ENCODE measurements at regions not wholly inside any gene's neighbourhood (a gene's known extent, or its start where the extent isn't known, plus 50 kb on each side); places are given as distances from the start of the nearest gene placed in this dataset.
"Not testable (repeated sequence)": the region's sequence is repeated elsewhere in the genome, so short reads cannot be mapped to it uniquely, and the experiment has no call there.

DNA sequence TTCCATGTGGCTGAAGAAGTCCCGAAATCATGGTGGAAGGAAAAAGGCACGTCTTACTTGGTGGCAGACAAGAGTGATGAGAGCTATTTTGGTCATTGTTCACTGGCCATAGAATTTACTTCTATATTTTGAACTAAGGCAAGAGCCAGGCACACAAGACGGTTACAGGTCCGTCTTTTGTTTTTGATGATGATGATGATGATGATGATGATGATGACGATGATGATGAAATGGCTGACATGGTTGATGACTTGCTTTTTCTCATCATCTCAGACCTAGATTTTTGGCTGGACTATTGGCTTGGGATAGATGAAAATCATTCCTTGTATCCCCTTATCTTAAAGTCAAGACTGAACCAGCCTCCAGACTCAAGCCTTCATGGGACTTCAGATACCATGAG lies 88.7 kb upstream of the ZNF195 start:
- not testable (repeated sequence) for H2BK12ac ChIP-seq (ENCODE audit: insufficient read length, low read depth, low read length)

DNA sequence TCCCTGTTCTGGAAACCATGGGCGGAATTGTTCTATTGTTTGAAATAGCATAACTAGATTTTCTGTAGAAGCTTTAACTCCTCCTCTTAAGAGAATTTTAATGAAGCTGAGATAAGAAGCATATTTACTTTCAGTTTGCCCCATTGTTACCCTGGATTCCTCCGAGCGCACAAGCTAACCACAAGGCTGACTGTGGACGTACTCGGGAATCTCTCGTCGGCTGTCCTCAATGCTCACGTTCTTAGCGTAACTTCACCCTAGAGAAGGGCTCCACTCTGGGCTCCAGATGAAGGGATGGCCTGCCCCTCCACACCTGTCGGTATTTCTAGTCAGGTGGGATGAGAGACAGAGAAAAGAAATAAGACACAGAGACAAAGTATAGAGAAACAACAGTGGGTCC lies 76.7 kb upstream of the ZNF195 start:
- not testable (repeated sequence) for DNase-seq, H3K4me3 Mint-ChIP-seq

More for the DNA sequence above, 88.7 kb upstream of the ZNF195 start:
- H3K27ac Mint-ChIP-seq; H2AK5ac ChIP-seq (ENCODE audit: insufficient read length, low read length); H3K18ac ChIP-seq (ENCODE audit: insufficient read length, low read depth, low read length); H3T11ph ChIP-seq (ENCODE audit: low read length); H2AFZ ChIP-seq (ENCODE audit: low read length); H3K9me3 ChIP-seq (ENCODE audit: control insufficient read depth, low read depth, low read length); H2BK20ac ChIP-seq (ENCODE audit: low read depth, low read length, poor library complexity, severe bottlenecking); H3K23ac ChIP-seq (ENCODE audit: insufficient read length, low read depth, low read length); H3K23me2 ChIP-seq (ENCODE audit: insufficient read length, low read depth, low read length, poor library complexity, severe bottlenecking); H3K27ac ChIP-seq (ENCODE audit: insufficient read length, low read depth, low read length); H3K36me3 Mint-ChIP-seq (ENCODE audit: insufficient read depth in 1 of 3, low read depth in 3 of 3); H4K8ac ChIP-seq (replicated peaks; ENCODE audit: insufficient read length, low read depth, low read length); H3K4me2 ChIP-seq (ENCODE audit: insufficient read depth, insufficient read length, low read length); H2BK15ac ChIP-seq (ENCODE audit: low read depth, low read length); H3K27me3 Mint-ChIP-seq (ENCODE audit: low read depth); H3K27me3 ChIP-seq (ENCODE audit: insufficient read depth, low read length); H3K4me1 ChIP-seq (ENCODE audit: insufficient read depth, low read length); H3K4me3 Mint-ChIP-seq; H2BK5ac ChIP-seq (ENCODE audit: insufficient read length, low read length); H4K20me1 ChIP-seq (ENCODE audit: control insufficient read depth, insufficient read depth, insufficient read length); H3K4ac ChIP-seq (ENCODE audit: low read depth, low read length); H3K79me2 ChIP-seq (ENCODE audit: insufficient read depth, low read length); H2BK120ac ChIP-seq (ENCODE audit: low read depth, low read length, poor library complexity, severe bottlenecking); H3K56ac ChIP-seq (ENCODE audit: insufficient read length, low read depth, low read length); H4K5ac ChIP-seq (ENCODE audit: insufficient read length, low read depth, low read length); DNase-seq; H3K9ac ChIP-seq (ENCODE audit: extremely low read depth, insufficient read length, low read length); H3K14ac ChIP-seq (ENCODE audit: insufficient read depth, low read length); H3K9me3 Mint-ChIP-seq; H3K79me1 ChIP-seq (ENCODE audit: insufficient read depth, low read depth, low read length, poor library complexity, severe bottlenecking); H4K91ac ChIP-seq (ENCODE audit: insufficient read length, low read depth, low read length): not testable (repeated sequence)
- WGBS (ENCODE audit: extremely low coverage, insufficient read length, low lambda C conversion rate) = no CpG with 5 or more reads among the region's 5 CpGs
- peaks cover 28% of the 10 kb centered on the region in 2 experiments for H3K4me1 Mint-ChIP-seq

More for the DNA sequence above, 76.7 kb upstream of the ZNF195 start:
- H4K91ac ChIP-seq (ENCODE audit: insufficient read length, low read depth, low read length); H3K27ac Mint-ChIP-seq; H3K4me2 ChIP-seq (ENCODE audit: insufficient read depth, insufficient read length, low read length); H2BK120ac ChIP-seq (ENCODE audit: low read depth, low read length, poor library complexity, severe bottlenecking); H3K14ac ChIP-seq (ENCODE audit: insufficient read depth, low read length); H2BK5ac ChIP-seq (ENCODE audit: insufficient read length, low read length); H4K20me1 ChIP-seq (ENCODE audit: control insufficient read depth, insufficient read depth, insufficient read length); H2BK15ac ChIP-seq (ENCODE audit: low read depth, low read length); H3K9me3 ChIP-seq (ENCODE audit: control insufficient read depth, low read depth, low read length); H3K27ac ChIP-seq (ENCODE audit: insufficient read length, low read depth, low read length); H2BK12ac ChIP-seq (ENCODE audit: insufficient read length, low read depth, low read length); H3K23me2 ChIP-seq (ENCODE audit: insufficient read length, low read depth, low read length, poor library complexity, severe bottlenecking); H3K79me2 ChIP-seq (ENCODE audit: insufficient read depth, low read length); H2BK20ac ChIP-seq (ENCODE audit: low read depth, low read length, poor library complexity, severe bottlenecking); H3K36me3 Mint-ChIP-seq (ENCODE audit: insufficient read depth in 1 of 3, low read depth in 3 of 3); H4K5ac ChIP-seq (ENCODE audit: insufficient read length, low read depth, low read length); H3K4me1 ChIP-seq (ENCODE audit: insufficient read depth, low read length); H3K9ac ChIP-seq (ENCODE audit: extremely low read depth, insufficient read length, low read length); H3K79me1 ChIP-seq (ENCODE audit: insufficient read depth, low read depth, low read length, poor library complexity, severe bottlenecking); H2AFZ ChIP-seq (ENCODE audit: low read length); H3K27me3 ChIP-seq (ENCODE audit: insufficient read depth, low read length); H3K27me3 Mint-ChIP-seq (ENCODE audit: low read depth); H3K23ac ChIP-seq (ENCODE audit: insufficient read length, low read depth, low read length); H3T11ph ChIP-seq (ENCODE audit: low read length); H3K56ac ChIP-seq (ENCODE audit: insufficient read length, low read depth, low read length); H3K4ac ChIP-seq (ENCODE audit: low read depth, low read length); H2AK5ac ChIP-seq (ENCODE audit: insufficient read length, low read length); H3K18ac ChIP-seq (ENCODE audit: insufficient read length, low read depth, low read length); H4K8ac ChIP-seq (replicated peaks; ENCODE audit: insufficient read length, low read depth, low read length); H3K9me3 Mint-ChIP-seq: not testable (repeated sequence)
- no CpG with 5 or more reads among the region's 10 CpGs for WGBS (ENCODE audit: extremely low coverage, insufficient read length, low lambda C conversion rate)
- peaks cover 14 to 18% of the 10 kb centered on the region in 2 experiments for H3K4me1 Mint-ChIP-seq

Data from H9 (cell line).